ENCODE measurements at regions not wholly inside any gene's neighbourhood (a gene's known extent, or its start where the extent isn't known, plus 50 kb on each side); places are given as distances from the start of the nearest gene placed in this dataset.

GRCh38 chr17:34499576-34499975 lies 79.8 kb upstream of the TMEM132E start:
- ATAC-seq (no peak), FAIRE-seq (no peak), DNase-seq (ENCODE audit: low spot score) (no peak)
- intact Hi-C loops (cut with micrococcal nuclease; ENCODE audit: unreplicated experiment): no loop called here
- H3K9ac ChIP-seq (ENCODE audit: insufficient read depth, low read depth, low read length): no peak overlapping the region
- no peak overlapping the region for H2AFZ ChIP-seq (ENCODE audit: low read length)
- WGBS (ENCODE audit: low lambda C conversion rate): 0% methylated on average over 1 of the region's 1 CpG
- BruUV-seq (replicated peaks): no TSS peak
- H4K20me1 ChIP-seq (ENCODE audit: insufficient read depth, low read length): no peaks in the 10 kb centered on the region
- no peak overlapping the region for H3K27ac ChIP-seq (ENCODE audit: extremely low read length, insufficient read depth, low read length)
- no peaks in the 10 kb centered on the region for H3K79me2 ChIP-seq (ENCODE audit: insufficient read depth, low read length)
- no peaks in the 10 kb centered on the region for H3K9me3 ChIP-seq (ENCODE audit: low read length)
- no peaks in the 10 kb centered on the region for H3K27me3 ChIP-seq (ENCODE audit: control insufficient read depth in 1 of 2, insufficient read depth in 2 of 2, low read length in 2 of 2)
- ChIA-PET POLR2A (no interaction called here), CTCF (ENCODE audit: low intra/inter-chr PET ratio, low total read pairs) (no interaction called here)
- TF ChIP-seq CREM (IDR thresholded peaks at IDR 0.05) (no peak), CREM (CRISPR knock-in tag; IDR thresholded peaks at IDR 0.05) (no peak), MIER2 (CRISPR knock-in tag; IDR thresholded peaks at IDR 0.05) (peak; percentile 93), REST (IDR thresholded peaks at IDR 0.05; ENCODE audit: borderline replicate concordance in 1 of 2, low read depth in 1 of 2, low read length in 2 of 2) (peak; percentile 48 to 91), ZNF792 (CRISPR knock-in tag; IDR thresholded peaks at IDR 0.05) (no peak), ZBTB49 (CRISPR knock-in tag; IDR thresholded peaks at IDR 0.05; ENCODE audit: borderline replicate concordance) (no peak), ZSCAN12 (CRISPR knock-in tag; IDR thresholded peaks at IDR 0.05) (no peak), NR0B2 (CRISPR knock-in tag; IDR thresholded peaks at IDR 0.05) (no peak), MAFK (conservative IDR thresholded peaks at IDR 0.05 in 1 of 2, IDR thresholded peaks at IDR 0.05 in 1 of 2; ENCODE audit: low read length in 2 of 2) (peak in 1 of 2 experiments; percentile 32; a peak in 2 of 4 replicates), KAT8 (CRISPR knock-in tag; IDR thresholded peaks at IDR 0.05) (no peak)
- no peaks in the 10 kb centered on the region for H3K4me1 ChIP-seq (ENCODE audit: insufficient read depth, low read length)
- H3K4me2 ChIP-seq (ENCODE audit: low read depth, low read length): no peak overlapping the region
- H3K36me3 ChIP-seq (replicated peaks in 1 of 2; ENCODE audit: control insufficient read depth in 1 of 2, insufficient read depth in 2 of 2, low read length in 2 of 2): no peaks in the 10 kb centered on the region
- in situ Hi-C loops (cut with HindIII; ENCODE audit: extremely low pct_ligation_motif_present, low pct_unique_long_range_greater_than_20kb): no loop called here
- H3K4me3 ChIP-seq (replicated peaks in 1 of 3; ENCODE audit: insufficient read depth in 1 of 3, low read depth in 2 of 3, low read length in 3 of 3): no peak overlapping the region
